ENCODE measurements at regions not wholly inside any gene's neighbourhood (a gene's known extent, or its start where the extent isn't known, plus 50 kb on each side); places are given as distances from the start of the nearest gene placed in this dataset.

GRCh38 chr9:13430368-13431221, 151.1 kb upstream of the MPDZ start:
- Histone ChIP-seq H3K27me3 (no peaks in the 10 kb centered on the region), H3K4me1 (peaks cover 0 to 4% (median 3%) of the 10 kb centered on the region in 4 donors), H3K9me3 (no peaks in the 10 kb centered on the region), H3K36me3 (no peaks in the 10 kb centered on the region), H3K27ac (no peak overlapping the region), H3K4me3 (no peak overlapping the region)
- 56 to 71% (median 63%) methylated on average over 11 of the region's 11 CpGs for WGBS, 5 donors
- no peak for DNase-seq
- intact Hi-C loops (cut with DNase I; ENCODE audit: low total_unique reads): loop anchor here (5.0 kb wide), 1 partner anchor 922 kb away; no protein-coding TSS in a partner anchor
- TF ChIP-seq POLR2A (IDR thresholded peaks at IDR 0.05) (no peak), POLR2AphosphoS5 (IDR thresholded peaks at IDR 0.05) (no peak), CTCF (IDR thresholded peaks at IDR 0.05) (no peak), EP300 (IDR thresholded peaks at IDR 0.05) (no peak)

GRCh38 chr9:13429301-13430190, 150.1 kb upstream of the MPDZ start:
- no peak for DNase-seq
- TF ChIP-seq POLR2AphosphoS5 (IDR thresholded peaks at IDR 0.05) (no peak), CTCF (IDR thresholded peaks at IDR 0.05) (no peak), EP300 (IDR thresholded peaks at IDR 0.05) (no peak), POLR2A (IDR thresholded peaks at IDR 0.05) (no peak)
- intact Hi-C loops (cut with DNase I; ENCODE audit: low total_unique reads): loop anchor here (5.0 to 10.0 kb wide), 2 partner anchors 923 to 975 kb away; no protein-coding TSS in a partner anchor
- H3K36me3 ChIP-seq: no peaks in the 10 kb centered on the region
- no peaks in the 10 kb centered on the region for H3K27me3 ChIP-seq
- H3K4me3 ChIP-seq: no peak overlapping the region
- peaks cover 0 to 4% (median 3%) of the 10 kb centered on the region in 4 donors for H3K4me1 ChIP-seq
- H3K27ac ChIP-seq: no peak overlapping the region
- no peaks in the 10 kb centered on the region for H3K9me3 ChIP-seq
- WGBS, 5 donors: 81 to 86% (median 85%) methylated on average over 13 of the region's 13 CpGs

GRCh38 chr9:13428766-13429165, 149.3 kb upstream of the MPDZ start:
- Histone ChIP-seq H3K36me3 (no peaks in the 10 kb centered on the region), H3K9me3 (no peaks in the 10 kb centered on the region), H3K27ac (no peak overlapping the region), H3K4me3 (no peak overlapping the region), H3K27me3 (no peaks in the 10 kb centered on the region), H3K4me1 (peaks cover 0 to 4% (median 3%) of the 10 kb centered on the region in 4 donors)
- no peak for DNase-seq
- TF ChIP-seq POLR2AphosphoS5 (IDR thresholded peaks at IDR 0.05): no peak
- TF ChIP-seq EP300 (IDR thresholded peaks at IDR 0.05): no peak
- TF ChIP-seq CTCF (IDR thresholded peaks at IDR 0.05): no peak
- no peak for TF ChIP-seq POLR2A (IDR thresholded peaks at IDR 0.05)
- WGBS, 5 donors: 70 to 89% (median 85%) methylated on average over 4 of the region's 4 CpGs
- intact Hi-C loops (cut with DNase I; ENCODE audit: low total_unique reads): loop anchor here (10.0 kb wide), 1 partner anchor 976 kb away; no protein-coding TSS in a partner anchor

- peak in 1 of 2 donors; percentile 80 for DNase-seq
- Histone ChIP-seq H3K27me3 (no peaks in the 10 kb centered on the region), H3K27ac (no peak overlapping the region), H3K9me3 (no peaks in the 10 kb centered on the region), H3K4me3 (no peak overlapping the region), H3K4me1 (peaks cover 0 to 4% (median 3%) of the 10 kb centered on the region in 4 donors), H3K36me3 (no peaks in the 10 kb centered on the region)
- 0% methylated on average over 3 of the region's 3 CpGs for WGBS, 5 donors
- intact Hi-C loops (cut with DNase I; ENCODE audit: low total_unique reads): loop anchor here (10.0 kb wide), 1 partner anchor 977 kb away; no protein-coding TSS in a partner anchor
- TF ChIP-seq POLR2A (IDR thresholded peaks at IDR 0.05) (no peak), EP300 (IDR thresholded peaks at IDR 0.05) (no peak), POLR2AphosphoS5 (IDR thresholded peaks at IDR 0.05) (no peak), CTCF (IDR thresholded peaks at IDR 0.05) (peak in 4 of 7 experiments; percentile 41 to 76 (median 62))
These were observed 148.1 kb upstream of the MPDZ start for GRCh38 chr9:13427587-13427986.

Measured in stomach (tissue), 8 donors.